Dendritic cell treated with granulocyte-macrophage colony-stimulating factor and Interleukin-4, amounts not matched to agents 40 ng/mL and 50 ng/mL, for 4 days (primary cell): ENCODE measurements at regions not wholly inside any gene's neighbourhood (a gene's known extent, or its start where the extent isn't known, plus 50 kb on each side); places are given as distances from the start of the nearest gene placed in this dataset.

Source experiments
- H3K27ac Mint-ChIP-seq: one replicate; pipeline ENCODE4 v1.8.0; 2022; ENCODE audit warnings: mild to moderate bottlenecking, mixed read lengths
- H3K27me3 Mint-ChIP-seq: one replicate; pipeline ENCODE4 v1.8.0; 2022; ENCODE audit warnings: mild to moderate bottlenecking, mixed read lengths
- H3K36me3 Mint-ChIP-seq: one replicate; pipeline ENCODE4 v1.8.0; 2022; ENCODE audit warnings: low read depth, mixed read lengths
- H3K4me1 Mint-ChIP-seq: one replicate; pipeline ENCODE4 v1.8.0; 2022; ENCODE audit warnings: low read depth, mixed read lengths
- H3K4me3 Mint-ChIP-seq: one replicate; pipeline ENCODE4 v1.8.0; 2022; ENCODE audit warnings: mild to moderate bottlenecking, moderate library complexity, mixed read lengths
- H3K9me3 Mint-ChIP-seq: one replicate; pipeline ENCODE4 v1.8.0; 2022; ENCODE audit warnings: mixed read lengths
- intact Hi-C: fragments of 100-400 bp; cut with micrococcal nuclease; formaldehyde crosslinking; loops from one replicate; pipeline ENCODE4 v1.15.0; 2022

DNA sequence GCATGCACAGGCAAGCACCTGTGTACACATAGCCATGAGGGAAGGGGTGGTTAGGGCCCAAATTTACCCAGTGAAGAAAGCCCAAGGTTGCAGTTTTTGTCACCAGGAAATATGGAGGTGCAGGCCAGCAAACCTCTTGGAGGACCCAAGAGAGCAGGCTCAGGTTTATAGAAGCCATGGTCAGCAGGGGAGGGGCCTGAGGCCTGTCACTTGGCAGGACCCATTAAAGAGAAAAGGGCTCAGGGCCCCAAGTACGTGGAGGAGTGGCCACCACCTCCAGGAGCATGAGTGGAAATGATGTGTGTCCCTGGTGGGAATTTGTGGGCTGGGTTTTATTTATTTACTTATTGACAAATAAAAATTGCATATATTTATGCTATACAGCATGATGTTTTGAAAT is 192.9 kb downstream of the HAUS1 start:
- H3K4me1 Mint-ChIP-seq: peaks cover 8% of the 10 kb centered on the region
- intact Hi-C loops: no loop called here
- H3K36me3 Mint-ChIP-seq: no peaks in the 10 kb centered on the region
- no peak overlapping the region for H3K4me3 Mint-ChIP-seq
- H3K27me3 Mint-ChIP-seq: peaks cover 3% of the 10 kb centered on the region
- no peaks in the 10 kb centered on the region for H3K9me3 Mint-ChIP-seq
- H3K27ac Mint-ChIP-seq: no peak overlapping the region

DNA sequence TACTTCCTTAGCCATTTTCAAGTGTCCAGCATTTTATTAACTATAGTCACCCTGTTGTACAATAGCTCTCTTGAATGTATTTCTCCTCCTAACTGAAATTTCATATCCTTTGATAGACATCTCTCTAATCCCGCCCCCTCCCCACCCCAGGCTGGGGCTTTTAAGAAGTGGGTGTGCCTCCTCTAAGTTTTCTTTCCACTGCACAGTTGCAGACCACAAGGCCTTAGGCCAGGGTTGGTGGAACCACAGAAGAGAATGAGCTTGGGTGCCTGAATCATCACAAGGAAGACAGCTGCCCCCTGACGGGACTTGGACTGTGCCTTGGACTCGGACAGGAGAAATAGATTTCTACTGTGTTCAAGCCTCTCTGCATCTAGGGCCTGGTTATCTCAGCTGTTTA is 193.4 kb downstream of the HAUS1 start:
- Mint-ChIP-seq H3K9me3 (no peaks in the 10 kb centered on the region), H3K27me3 (peaks cover 5% of the 10 kb centered on the region), H3K36me3 (no peaks in the 10 kb centered on the region), H3K4me3 (no peak overlapping the region), H3K4me1 (peaks cover 8% of the 10 kb centered on the region), H3K27ac (no peak overlapping the region)
- intact Hi-C loops: no loop called here

DNA sequence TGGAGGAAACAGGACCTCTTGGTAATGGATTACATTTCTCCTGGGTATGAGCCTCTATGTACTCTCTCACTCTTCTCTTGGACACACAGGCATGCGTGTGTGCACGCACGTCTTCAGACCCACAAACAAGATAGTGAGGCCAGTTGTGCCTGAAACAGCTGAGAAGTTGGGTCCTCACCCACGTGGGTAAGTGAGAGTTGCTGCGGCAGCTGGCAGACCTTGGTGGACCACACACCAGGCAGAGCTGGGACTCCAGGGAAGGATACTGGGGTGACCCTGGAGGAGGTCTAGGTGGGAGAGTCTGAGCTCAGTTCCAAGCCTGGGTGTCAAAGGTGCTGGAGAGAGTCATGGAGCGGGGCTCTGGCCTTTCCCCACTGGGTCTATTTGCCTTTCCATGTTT is 194.3 kb downstream of the HAUS1 start:
- H3K27ac Mint-ChIP-seq: no peak overlapping the region
- H3K4me1 Mint-ChIP-seq: peaks cover 8% of the 10 kb centered on the region
- H3K9me3 Mint-ChIP-seq: no peaks in the 10 kb centered on the region
- intact Hi-C loops: no loop called here
- no peak overlapping the region for H3K4me3 Mint-ChIP-seq
- no peaks in the 10 kb centered on the region for H3K36me3 Mint-ChIP-seq
- H3K27me3 Mint-ChIP-seq: peaks cover 8% of the 10 kb centered on the region

DNA sequence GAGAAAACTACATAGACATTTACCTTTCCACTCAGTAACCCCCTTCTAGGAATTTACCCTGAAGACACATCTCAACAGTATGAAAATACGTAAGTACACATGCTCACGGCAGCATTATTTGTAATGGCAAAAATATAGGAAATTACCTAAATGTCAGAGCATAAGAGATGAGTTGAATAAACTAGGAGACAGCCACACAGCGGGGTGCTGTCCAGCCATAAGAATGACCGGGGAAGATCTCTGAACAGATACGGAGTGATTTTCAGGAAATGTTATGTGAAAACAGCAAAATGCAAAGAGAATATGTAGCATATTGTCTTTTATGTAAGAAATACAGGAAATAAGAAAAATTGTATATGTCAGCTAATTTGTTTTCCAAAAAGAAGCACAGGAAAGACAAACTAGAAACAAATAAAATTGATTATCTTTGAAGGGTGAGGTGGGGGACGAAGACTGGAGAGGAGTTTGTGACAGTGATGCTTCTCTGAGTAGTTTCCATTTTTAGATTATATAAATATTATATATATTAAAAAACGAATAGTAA is 195.4 kb downstream of the HAUS1 start:
- Mint-ChIP-seq H3K4me1 (no peaks in the 10 kb centered on the region), H3K27ac (no peak overlapping the region), H3K36me3 (no peaks in the 10 kb centered on the region), H3K9me3 (no peaks in the 10 kb centered on the region), H3K4me3 (no peak overlapping the region), H3K27me3 (peaks cover 10% of the 10 kb centered on the region)
- intact Hi-C loops: no loop called here

DNA sequence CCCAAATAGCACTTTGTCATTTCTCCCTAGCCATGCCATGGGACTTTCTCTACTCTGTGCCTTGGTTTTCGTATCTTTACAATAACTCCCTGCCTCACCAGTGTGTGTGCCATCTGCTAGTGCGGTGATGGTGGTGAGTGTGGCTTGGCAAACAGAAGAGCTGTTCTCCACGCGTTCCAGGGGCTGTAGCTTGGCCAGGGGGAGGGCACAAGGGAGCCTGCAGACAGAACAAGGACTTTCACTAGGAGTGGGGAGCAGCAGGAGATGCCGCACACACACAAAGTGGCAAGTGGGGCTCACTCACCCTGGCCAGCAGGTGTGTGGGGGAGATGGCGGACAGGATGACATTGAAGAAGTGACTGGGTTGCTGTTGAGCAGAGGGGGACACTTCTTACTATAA is 196.9 kb downstream of the HAUS1 start:
- no peaks in the 10 kb centered on the region for H3K4me1 Mint-ChIP-seq
- H3K9me3 Mint-ChIP-seq: no peaks in the 10 kb centered on the region
- intact Hi-C loops: no loop called here
- no peak overlapping the region for H3K27ac Mint-ChIP-seq
- no peaks in the 10 kb centered on the region for H3K36me3 Mint-ChIP-seq
- peaks cover 10% of the 10 kb centered on the region for H3K27me3 Mint-ChIP-seq
- H3K4me3 Mint-ChIP-seq: no peak overlapping the region

DNA sequence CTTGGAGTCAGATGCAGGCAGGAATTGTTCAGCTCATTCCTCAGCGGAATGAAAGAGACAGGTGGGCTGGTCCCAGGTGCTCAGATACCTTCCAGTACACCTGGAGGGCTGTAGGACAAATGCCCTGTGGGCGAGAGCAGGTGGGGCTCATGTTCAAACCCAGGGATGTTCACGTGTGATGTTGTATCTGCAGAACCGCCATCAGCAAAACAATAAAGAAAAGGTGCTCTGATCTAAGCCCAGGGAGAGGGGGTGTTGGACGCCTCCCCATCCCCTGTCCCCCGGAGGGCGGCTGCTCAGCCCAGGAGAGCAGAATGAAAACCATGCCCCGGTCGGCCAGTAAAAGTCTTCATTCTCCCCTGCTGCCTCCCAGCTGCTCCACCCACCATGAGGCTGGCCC is 197.4 kb downstream of the HAUS1 start:
- H3K4me1 Mint-ChIP-seq: no peaks in the 10 kb centered on the region
- peaks cover 10% of the 10 kb centered on the region for H3K27me3 Mint-ChIP-seq
- no peak overlapping the region for H3K27ac Mint-ChIP-seq
- no peaks in the 10 kb centered on the region for H3K9me3 Mint-ChIP-seq
- intact Hi-C loops: no loop called here
- no peak overlapping the region for H3K4me3 Mint-ChIP-seq
- no peaks in the 10 kb centered on the region for H3K36me3 Mint-ChIP-seq

DNA sequence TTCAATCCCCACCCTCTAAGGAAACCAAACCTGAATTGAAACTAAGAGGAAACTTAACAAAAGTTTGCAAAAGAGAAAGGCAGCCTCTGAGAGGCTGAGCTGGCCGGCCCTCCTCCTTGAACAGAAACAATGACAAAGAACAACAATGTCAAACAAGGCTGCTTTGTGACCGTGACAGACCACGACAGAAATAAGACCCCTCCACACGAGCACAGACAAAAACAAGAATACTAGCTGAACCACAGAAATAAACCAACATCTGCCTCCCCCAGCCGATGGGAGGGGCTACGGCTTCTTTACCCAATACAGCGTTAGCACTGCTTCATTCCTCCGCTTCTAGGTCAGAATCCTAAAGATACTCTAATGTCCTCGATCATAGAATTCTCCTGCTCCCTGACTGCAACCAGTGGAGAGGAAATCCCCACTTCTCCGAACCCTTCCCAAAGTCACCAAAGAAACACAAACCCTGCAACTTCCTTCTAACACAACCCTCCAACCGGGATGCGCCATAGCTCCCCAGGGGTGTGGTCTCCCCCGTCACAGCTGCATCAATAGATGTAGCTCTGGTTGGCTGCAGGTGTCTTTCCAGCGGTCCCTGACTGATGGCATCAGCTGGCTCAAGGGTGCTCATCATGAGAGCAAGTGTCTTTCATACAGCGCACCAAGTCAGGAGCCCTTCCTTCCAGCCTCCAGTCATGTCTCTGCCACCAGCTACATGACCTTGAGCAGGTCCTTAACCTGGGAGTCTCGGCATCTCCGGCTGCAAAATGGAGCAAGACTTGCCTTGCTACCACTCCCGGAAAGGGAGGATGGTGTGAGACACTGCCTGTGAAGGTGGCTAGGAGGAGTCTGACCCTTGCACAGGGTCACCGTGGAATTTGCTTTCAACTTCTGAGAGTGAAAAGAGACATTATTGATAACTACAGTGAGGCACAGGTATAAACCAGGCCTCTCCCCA is 198.6 kb downstream of the HAUS1 start:
- Mint-ChIP-seq H3K4me3 (no peak overlapping the region), H3K27ac (no peak overlapping the region)

DNA sequence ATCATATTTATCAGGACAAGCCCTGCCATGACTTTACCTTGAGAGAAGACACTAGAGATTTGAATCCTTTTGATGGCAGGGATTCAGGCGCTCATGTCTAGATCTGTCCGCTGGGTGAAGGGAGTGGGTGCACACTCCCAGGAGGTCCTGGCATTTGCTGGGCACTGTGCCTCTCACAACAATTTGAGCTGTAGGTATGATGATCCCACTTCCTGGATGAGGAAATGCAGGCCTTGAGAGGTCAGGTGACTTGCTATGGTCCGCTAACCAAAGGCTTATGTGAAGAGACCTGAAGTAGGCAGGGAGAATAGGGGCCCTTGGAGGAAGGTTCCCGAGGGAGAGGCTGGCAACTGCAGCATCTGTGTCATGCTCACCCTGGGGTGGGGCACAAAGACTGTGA is 206.1 kb downstream of the HAUS1 start:
- no peak overlapping the region for H3K4me3 Mint-ChIP-seq
- intact Hi-C loops: no loop called here
- no peaks in the 10 kb centered on the region for H3K36me3 Mint-ChIP-seq
- H3K4me1 Mint-ChIP-seq: no peaks in the 10 kb centered on the region
- H3K27me3 Mint-ChIP-seq: peaks cover 3% of the 10 kb centered on the region
- H3K9me3 Mint-ChIP-seq: no peaks in the 10 kb centered on the region
- H3K27ac Mint-ChIP-seq: no peak overlapping the region

More for the DNA sequence above, 198.6 kb downstream of the HAUS1 start:
- Mint-ChIP-seq H3K27me3 (peaks cover 13% of the 10 kb centered on the region), H3K4me1 (no peaks in the 10 kb centered on the region), H3K36me3 (no peaks in the 10 kb centered on the region), H3K9me3 (no peaks in the 10 kb centered on the region)
- intact Hi-C loops: no loop called here

DNA sequence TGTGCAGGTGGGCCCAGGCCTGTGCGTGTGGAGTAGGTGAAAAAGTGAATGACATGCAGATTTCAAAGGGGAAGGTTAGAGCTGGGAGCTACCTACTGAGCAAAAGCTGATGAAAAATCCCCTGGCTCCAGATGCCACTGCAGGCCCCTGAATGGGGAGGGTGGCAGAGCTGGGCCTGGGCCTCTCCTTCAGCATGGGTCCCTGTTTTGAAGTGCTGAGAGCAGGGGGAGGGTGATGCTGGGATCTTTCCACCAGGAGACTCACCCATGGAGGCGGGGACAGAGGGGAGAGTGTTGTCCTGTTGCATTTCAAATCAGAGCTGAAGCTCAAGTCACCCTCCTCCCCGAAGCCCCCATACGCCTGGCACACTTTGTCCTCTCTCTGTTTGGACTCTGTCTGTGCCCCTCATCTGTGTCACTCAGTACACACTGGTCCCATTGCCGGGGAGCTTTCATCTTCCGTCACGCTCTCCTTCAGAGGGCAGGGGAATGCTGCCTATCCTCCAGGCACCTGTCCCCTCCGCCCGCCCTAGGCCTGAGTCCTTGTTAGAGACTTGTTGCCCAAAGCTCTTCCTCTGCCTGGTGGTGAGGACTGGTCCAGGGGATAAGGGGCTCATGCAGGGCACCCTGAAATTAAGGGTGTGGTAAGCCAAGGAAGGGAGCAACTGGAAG is 206.6 kb downstream of the HAUS1 start:
- intact Hi-C loops: no loop called here

DNA sequence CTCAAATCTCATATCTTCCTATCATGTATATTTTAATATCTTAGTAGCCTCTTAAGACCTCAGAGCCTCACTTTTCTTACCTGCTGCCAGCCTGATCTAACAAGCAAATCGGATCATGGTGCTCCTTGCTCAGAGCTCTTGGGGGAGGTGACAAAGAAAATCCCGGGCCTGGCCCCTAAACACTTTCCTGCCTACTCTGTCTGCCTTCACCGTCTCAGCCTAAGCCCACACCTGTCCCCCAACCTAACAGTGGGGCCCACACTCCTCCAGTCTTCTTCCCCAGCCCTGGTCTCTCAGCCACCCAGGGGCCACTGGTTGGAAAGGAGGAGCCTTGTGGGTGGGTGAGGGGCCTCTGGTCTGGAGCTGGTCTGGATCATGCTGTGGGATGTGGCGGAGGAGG is 207.3 kb downstream of the HAUS1 start:
- Mint-ChIP-seq H3K4me1 (no peaks in the 10 kb centered on the region), H3K4me3 (no peak overlapping the region), H3K27ac (no peak overlapping the region), H3K27me3 (peaks cover 3% of the 10 kb centered on the region), H3K9me3 (no peaks in the 10 kb centered on the region), H3K36me3 (no peaks in the 10 kb centered on the region)
- intact Hi-C loops: no loop called here

More for the DNA sequence above, 206.6 kb downstream of the HAUS1 start:
- no peak overlapping the region for H3K4me3 Mint-ChIP-seq
- H3K9me3 Mint-ChIP-seq: no peaks in the 10 kb centered on the region
- H3K36me3 Mint-ChIP-seq: no peaks in the 10 kb centered on the region
- H3K27ac Mint-ChIP-seq: no peak overlapping the region
- peaks cover 3% of the 10 kb centered on the region for H3K27me3 Mint-ChIP-seq
- H3K4me1 Mint-ChIP-seq: no peaks in the 10 kb centered on the region

DNA sequence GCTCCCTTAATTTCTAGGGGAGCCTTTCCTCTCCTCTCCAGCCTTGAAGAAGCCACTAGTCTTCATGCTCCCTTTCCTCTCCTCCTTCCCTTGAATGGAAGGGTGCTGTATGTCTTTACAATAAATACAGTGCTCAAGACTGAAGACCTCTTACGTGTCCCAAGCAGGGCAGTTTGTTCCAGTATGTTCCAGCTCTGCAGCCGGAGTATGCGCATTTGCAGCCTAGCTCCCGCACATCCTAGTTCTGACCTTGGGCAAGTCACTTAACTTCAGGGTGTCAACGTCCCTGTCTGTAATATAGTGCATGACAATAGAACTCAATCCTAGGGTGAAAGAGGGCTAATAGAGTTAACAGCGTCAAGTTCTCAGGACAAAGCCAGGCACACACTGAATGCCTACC is 208.0 kb downstream of the HAUS1 start:
- Mint-ChIP-seq H3K4me1 (no peaks in the 10 kb centered on the region), H3K9me3 (no peaks in the 10 kb centered on the region), H3K27ac (no peak overlapping the region), H3K36me3 (no peaks in the 10 kb centered on the region), H3K27me3 (peaks cover 5% of the 10 kb centered on the region), H3K4me3 (no peak overlapping the region)
- intact Hi-C loops: no loop called here

DNA sequence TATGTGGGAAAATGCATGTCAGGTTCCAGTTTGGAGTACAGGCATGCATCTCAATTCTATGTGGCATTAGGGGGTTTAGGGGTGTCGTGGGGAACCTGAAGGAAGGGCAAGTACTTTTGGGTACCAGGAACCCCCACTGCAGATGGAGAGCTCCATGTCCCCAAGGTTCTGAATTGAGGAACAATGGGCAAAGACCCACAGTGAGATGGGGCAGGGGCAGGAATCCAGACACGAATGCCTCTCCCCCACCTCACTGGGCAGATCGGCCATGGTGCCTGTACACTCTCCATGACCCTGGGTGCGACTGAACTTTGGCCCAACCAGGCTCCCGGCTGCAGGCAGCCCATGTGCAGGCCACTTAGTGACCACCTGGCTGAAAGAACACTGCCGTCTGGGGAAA is 209.3 kb downstream of the HAUS1 start:
- no peak overlapping the region for H3K4me3 Mint-ChIP-seq
- H3K36me3 Mint-ChIP-seq: no peaks in the 10 kb centered on the region
- no peaks in the 10 kb centered on the region for H3K4me1 Mint-ChIP-seq
- H3K27ac Mint-ChIP-seq: no peak overlapping the region
- no peaks in the 10 kb centered on the region for H3K9me3 Mint-ChIP-seq
- intact Hi-C loops: no loop called here
- peaks cover 2% of the 10 kb centered on the region for H3K27me3 Mint-ChIP-seq

DNA sequence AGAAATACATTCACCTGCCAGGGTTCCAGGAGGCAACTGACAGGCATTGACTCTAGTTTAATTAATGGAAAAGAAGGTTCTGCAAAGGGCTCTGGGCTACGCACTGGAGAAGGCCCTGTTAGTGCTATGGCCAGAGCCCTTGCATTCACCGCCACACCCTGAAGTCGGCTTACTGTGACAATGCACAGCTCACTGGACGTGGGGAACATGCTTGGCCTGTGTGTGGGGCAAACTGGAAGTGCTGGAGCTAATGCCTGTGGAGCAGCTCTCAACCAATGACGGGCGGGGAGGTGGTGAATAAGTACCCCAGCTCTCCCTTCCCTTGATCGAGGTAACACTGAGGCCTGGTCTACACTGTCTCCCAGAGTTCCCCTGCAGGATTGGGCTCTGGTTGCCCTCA is 209.8 kb downstream of the HAUS1 start:
- Mint-ChIP-seq H3K27ac (no peak overlapping the region), H3K27me3 (peaks cover 2% of the 10 kb centered on the region), H3K4me1 (no peaks in the 10 kb centered on the region), H3K36me3 (no peaks in the 10 kb centered on the region), H3K4me3 (no peak overlapping the region), H3K9me3 (no peaks in the 10 kb centered on the region)
- intact Hi-C loops: no loop called here

DNA sequence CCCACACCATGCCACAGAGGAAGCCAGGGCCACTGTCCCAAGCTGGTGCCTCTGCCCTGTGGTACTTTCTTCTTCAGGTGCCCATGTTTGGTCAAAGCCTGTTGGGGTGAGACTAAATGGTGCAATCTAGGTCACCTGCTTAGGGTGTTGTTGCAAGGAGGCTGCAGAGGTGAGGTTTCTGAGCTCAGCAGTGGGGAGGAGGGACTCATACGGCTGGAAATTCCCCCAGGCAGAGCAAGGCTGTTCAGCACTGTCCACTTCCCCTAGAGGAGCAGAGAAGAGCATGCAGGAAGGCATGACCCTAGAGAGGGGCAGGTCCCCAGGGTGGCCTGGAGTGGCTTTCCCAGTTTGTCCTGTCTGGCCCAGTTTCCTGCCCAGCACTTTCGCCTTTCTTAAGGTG is 211.0 kb downstream of the HAUS1 start:
- H3K27me3 Mint-ChIP-seq: peaks cover 2% of the 10 kb centered on the region
- no peaks in the 10 kb centered on the region for H3K9me3 Mint-ChIP-seq
- H3K4me1 Mint-ChIP-seq: no peaks in the 10 kb centered on the region
- H3K36me3 Mint-ChIP-seq: no peaks in the 10 kb centered on the region
- no peak overlapping the region for H3K4me3 Mint-ChIP-seq
- no peak overlapping the region for H3K27ac Mint-ChIP-seq
- intact Hi-C loops: no loop called here
